CD1c-positive myeloid dendritic cell (primary cell): ENCODE measurements at regions not wholly inside any gene's neighbourhood (a gene's known extent, or its start where the extent isn't known, plus 50 kb on each side); places are given as distances from the start of the nearest gene placed in this dataset.

Experiments used
- DNase-seq: peaks from one replicate; pipeline ENCODE4 v3.0.0-alpha.2; 2016; ENCODE audit errors: extremely low spot score

DNA sequence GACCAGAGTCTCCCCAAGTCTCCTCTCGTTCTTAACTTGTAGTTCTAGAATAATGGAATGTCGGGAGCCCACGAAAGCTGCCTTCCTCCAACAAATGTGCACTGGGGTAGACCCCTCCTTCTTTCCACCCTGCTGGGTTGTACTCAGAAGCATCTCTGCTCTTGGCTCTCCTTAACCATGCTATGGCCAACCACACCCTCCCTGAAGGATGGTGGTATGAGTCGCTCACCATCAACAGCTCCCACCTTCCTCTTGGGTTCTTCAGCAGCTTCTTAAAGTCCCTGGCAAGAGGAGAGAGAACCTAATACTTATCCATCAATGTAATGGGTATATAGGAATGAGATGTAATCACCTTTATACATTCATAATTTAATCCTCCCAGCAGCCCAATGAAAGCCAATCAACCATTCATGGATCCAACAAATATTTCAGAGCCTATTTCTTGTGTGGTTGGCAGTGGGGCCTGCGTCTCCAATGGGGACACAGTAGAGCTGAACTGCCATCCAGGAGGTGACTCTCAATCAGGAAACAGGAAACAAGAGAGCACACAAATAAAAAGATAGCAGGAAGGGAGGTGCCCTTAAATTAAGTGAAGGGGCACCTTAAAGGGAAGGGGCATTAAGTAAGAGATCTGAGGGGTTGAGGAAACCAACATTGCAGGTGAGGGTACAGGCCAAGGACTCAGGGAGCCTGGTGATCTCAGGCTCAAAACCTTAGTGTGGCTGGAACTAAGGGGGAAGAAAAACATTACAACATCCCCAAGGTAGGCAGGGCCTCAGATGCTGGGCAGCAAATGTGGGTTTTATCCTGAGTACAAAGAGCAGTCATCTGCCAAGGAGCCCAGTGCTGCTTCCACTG, 64.4 kb upstream of the ETS2 start:
- no peak for DNase-seq

DNA sequence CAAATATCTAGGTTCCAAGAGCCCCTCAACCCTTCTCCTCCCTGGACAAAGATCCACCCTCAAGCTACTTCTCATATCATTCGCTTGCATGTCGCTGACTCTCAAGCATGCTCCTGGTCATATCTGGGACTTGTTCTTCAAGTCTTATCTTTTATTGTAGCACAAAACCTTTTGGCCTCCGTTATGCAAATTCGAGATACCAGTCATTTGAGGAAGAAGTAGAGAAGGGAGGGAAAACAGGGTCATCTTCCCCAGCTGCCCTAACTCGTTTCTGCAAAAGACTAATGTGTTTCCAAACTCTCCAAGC, 63.8 kb upstream of the ETS2 start:
- no peak for DNase-seq

DNA sequence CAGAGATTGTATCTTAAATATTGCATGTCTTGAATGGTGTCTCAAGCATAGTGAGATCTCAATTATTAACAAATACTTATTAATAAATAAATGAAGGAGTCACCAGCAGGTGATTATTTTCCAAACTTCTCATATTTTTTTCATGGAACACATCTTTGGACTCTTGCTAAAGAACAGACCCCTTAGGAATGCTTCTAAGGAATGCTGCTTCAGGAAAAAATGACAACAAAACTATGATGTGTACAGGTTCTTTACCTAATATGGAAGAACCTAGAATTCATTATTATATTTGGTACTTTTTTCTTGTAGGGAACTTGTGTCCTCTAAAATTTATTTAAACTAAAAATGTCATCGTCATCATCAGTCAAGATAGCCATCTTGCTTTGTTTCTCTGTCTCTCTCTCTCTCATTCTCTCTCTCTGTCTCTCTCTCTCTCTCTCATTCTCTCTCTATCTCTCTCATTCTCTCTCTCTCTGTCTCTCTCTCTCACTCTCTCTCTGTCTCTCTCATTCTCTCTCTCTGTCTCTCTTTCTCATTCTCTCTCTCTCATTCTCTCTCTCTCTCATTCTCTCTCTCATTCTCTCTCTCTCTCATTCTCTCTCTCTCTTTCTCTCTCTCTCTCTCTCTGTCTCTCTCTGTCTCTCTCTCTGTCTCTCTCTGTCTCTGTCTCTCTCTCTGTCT, 63.0 kb upstream of the ETS2 start:
- DNase-seq = no peak

DNA sequence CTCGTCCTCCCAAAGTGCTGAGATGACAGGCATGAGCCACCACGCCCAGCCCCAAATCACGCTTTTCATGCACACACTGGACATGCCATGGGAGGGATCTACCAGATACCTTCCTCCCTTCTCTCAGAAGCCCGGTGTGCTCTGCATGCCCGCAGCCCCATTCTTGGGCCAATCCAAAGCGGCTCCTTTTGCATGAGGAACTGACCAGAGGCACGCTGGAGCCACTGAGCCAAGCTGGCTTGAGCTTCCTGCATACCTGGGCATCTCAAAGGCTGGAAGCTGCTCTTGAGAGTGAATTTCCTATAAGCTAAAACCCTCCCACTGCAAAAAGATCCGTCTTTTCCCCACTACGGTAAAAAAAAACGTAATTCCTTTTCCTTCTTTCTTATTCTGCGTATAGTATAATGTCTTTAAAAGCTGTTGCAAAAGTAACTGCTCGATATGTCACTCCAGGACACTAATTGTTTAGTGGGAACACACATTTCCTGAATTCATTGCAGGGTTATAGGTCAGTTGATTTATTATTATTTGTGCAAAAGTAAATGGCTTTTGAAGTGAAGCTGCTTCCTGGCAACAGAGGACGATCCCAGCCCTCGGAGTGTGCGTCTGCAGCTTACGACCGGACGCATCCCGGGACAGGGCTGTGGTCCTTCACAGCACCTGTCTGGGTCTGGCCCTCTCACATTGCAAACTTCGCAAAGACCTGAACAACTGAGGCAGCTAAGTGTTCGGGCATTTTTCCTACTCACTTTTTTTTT, 61.8 kb upstream of the ETS2 start:
- no peak for DNase-seq

- DNase-seq = no peak
Measured at GRCh38 chr21:38744861-38745260, 60.9 kb upstream of the ETS2 start.

DNA sequence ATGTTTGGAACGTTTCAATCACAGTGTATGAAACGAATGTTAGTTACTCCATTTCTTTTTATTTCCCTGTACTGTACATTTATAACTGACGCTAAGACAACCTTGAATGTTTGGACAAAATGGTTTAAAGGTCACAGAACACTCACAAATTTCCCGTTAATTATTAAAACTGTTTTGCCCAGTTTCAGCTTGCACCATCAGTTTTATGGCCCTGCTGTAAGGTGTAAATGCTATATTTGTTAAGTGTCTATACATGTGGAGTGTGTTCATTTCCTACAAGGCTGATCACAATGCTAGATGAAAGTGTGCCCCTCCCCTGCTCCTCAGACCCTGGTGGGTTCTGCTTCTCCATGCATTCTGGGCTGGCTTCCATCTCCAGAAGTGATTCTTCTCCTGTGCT, 57.9 kb upstream of the ETS2 start:
- no peak for DNase-seq

DNA sequence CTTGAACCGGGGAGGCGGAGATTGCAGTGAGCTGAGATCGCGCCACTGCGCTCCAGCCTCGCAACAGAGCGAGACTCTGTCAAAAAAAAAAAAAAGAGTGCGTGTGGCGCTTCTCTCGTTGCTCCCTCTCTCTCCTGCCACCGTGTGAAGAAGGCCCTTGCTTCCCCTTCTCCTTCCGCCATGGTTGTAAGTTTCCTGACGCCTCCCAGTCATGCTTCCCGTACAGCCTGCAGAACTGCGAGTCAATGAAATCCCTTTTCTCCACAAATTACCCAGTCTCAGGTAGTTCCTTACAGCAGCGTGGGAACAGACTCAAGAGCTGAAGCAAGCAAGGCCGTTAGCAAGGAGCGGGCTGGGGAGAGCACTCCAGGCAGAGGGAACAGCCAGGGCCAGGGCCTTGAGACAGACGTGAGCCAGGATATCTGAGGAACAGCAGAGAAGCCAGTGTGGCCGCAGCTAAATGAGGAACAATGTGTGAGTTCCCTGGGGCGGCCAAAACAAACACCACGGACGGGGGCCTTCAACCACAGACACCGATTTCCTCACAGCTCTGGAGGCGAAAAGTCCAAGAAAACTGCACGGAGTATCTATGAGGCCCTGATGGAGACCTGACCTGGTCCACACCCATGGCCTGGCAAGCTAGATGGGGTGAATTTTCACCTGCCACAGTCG, 54.2 kb upstream of the ETS2 start:
- DNase-seq = peak; percentile 85

GRCh38 chr21:38752051-38752505, 53.7 kb upstream of the ETS2 start:
- DNase-seq = no peak

DNA sequence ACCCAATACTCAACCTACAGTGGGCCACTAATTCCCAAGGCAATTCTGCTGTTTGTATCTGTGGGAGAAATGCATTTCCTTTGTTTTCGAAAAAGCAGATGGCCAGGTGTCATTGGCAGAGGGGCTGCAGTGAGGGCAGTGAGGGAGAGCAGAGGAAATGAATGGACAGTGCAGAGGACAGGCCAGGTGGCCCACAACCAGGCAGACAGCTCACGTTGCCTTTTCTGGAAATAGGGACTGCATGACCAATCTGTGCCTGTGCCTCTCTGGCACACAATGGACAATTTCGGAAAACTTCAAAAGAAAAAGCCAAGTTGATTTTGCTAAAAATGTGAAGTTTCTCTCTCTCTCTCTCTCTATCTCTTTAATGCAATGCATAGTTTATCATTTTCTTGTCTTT, 52.6 kb upstream of the ETS2 start:
- DNase-seq = no peak

- peak; percentile 29 for DNase-seq
Measured at GRCh38 chr21:38753557-38753971, 52.2 kb upstream of the ETS2 start.
